ENCODE measurements at regions not wholly inside any gene's neighbourhood (a gene's known extent, or its start where the extent isn't known, plus 50 kb on each side); places are given as distances from the start of the nearest gene placed in this dataset.
"Not testable (repeated sequence)": the region's sequence is repeated elsewhere in the genome, so short reads cannot be mapped to it uniquely, and the experiment has no call there.

GRCh38 chrX:26915064-26915463 is 548.1 kb downstream of the PPP4R3C start:
- Histone ChIP-seq H3K9me3 (ENCODE audit: control insufficient read depth in 5 of 5, low read length in 5 of 5) (no peaks in the 10 kb centered on the region), H3K4me3 (ENCODE audit: low read depth in 1 of 5, low read length in 5 of 5) (no peak overlapping the region), H3K9ac (ENCODE audit: low read length in 5 of 5) (no peak overlapping the region), H3K27me3 (ENCODE audit: control insufficient read depth in 5 of 5, insufficient read depth in 4 of 5, low read length in 5 of 5) (peaks cover 0 to 6% (median 0%) of the 10 kb centered on the region in 5 donors), H3K27ac (ENCODE audit: low read depth, low read length) (no peak overlapping the region), H3K4me1 (ENCODE audit: control insufficient read depth in 5 of 5, insufficient read depth in 5 of 5, low read length in 5 of 5) (no peaks in the 10 kb centered on the region), H3K36me3 (ENCODE audit: control insufficient read depth in 5 of 5, insufficient read depth in 5 of 5, low read length in 5 of 5) (no peaks in the 10 kb centered on the region)

- Histone ChIP-seq H3K4me1 (ENCODE audit: control insufficient read depth in 5 of 5, insufficient read depth in 5 of 5, low read length in 5 of 5) (no peaks in the 10 kb centered on the region), H3K4me3 (ENCODE audit: low read depth in 1 of 5, low read length in 5 of 5) (no peak overlapping the region), H3K27me3 (ENCODE audit: control insufficient read depth in 5 of 5, insufficient read depth in 4 of 5, low read length in 5 of 5) (peaks cover 0 to 6% (median 0%) of the 10 kb centered on the region in 5 donors), H3K27ac (ENCODE audit: low read depth, low read length) (no peak overlapping the region), H3K9ac (ENCODE audit: low read length in 5 of 5) (no peak overlapping the region), H3K9me3 (ENCODE audit: control insufficient read depth in 5 of 5, low read length in 5 of 5) (no peaks in the 10 kb centered on the region), H3K36me3 (ENCODE audit: control insufficient read depth in 5 of 5, insufficient read depth in 5 of 5, low read length in 5 of 5) (no peaks in the 10 kb centered on the region)
Measured at GRCh38 chrX:26914232-26914631, 548.9 kb downstream of the PPP4R3C start.

- not testable (repeated sequence) for H3K36me3 ChIP-seq (ENCODE audit: control insufficient read depth in 5 of 5, insufficient read depth in 5 of 5, low read length in 5 of 5); H3K4me1 ChIP-seq (ENCODE audit: control insufficient read depth in 5 of 5, insufficient read depth in 5 of 5, low read length in 5 of 5); H3K27me3 ChIP-seq (ENCODE audit: control insufficient read depth in 5 of 5, insufficient read depth in 4 of 5, low read length in 5 of 5); H3K4me3 ChIP-seq (ENCODE audit: low read depth in 1 of 5, low read length in 5 of 5); H3K9me3 ChIP-seq (ENCODE audit: control insufficient read depth in 5 of 5, low read length in 5 of 5); H3K27ac ChIP-seq (ENCODE audit: low read depth, low read length); H3K9ac ChIP-seq (ENCODE audit: low read length in 5 of 5)
Measured at GRCh38 chrX:26911785-26912184, 551.4 kb downstream of the PPP4R3C start.

GRCh38 chrX:26909728-26910127 is 553.4 kb downstream of the PPP4R3C start:
- Histone ChIP-seq H3K36me3 (ENCODE audit: control insufficient read depth in 5 of 5, insufficient read depth in 5 of 5, low read length in 5 of 5) (no peaks in the 10 kb centered on the region), H3K27ac (ENCODE audit: low read depth, low read length) (no peak overlapping the region), H3K9ac (ENCODE audit: low read length in 5 of 5) (no peak overlapping the region), H3K4me1 (ENCODE audit: control insufficient read depth in 5 of 5, insufficient read depth in 5 of 5, low read length in 5 of 5) (no peaks in the 10 kb centered on the region), H3K4me3 (ENCODE audit: low read depth in 1 of 5, low read length in 5 of 5) (no peak overlapping the region), H3K9me3 (ENCODE audit: control insufficient read depth in 5 of 5, low read length in 5 of 5) (no peaks in the 10 kb centered on the region), H3K27me3 (ENCODE audit: control insufficient read depth in 5 of 5, insufficient read depth in 4 of 5, low read length in 5 of 5) (no peaks in the 10 kb centered on the region)

- H3K27me3 ChIP-seq (ENCODE audit: control insufficient read depth in 5 of 5, insufficient read depth in 4 of 5, low read length in 5 of 5): no peaks in the 10 kb centered on the region
- H3K27ac ChIP-seq (ENCODE audit: low read depth, low read length): no peak overlapping the region
- H3K9me3 ChIP-seq (ENCODE audit: control insufficient read depth in 5 of 5, low read length in 5 of 5): no peaks in the 10 kb centered on the region
- H3K36me3 ChIP-seq (ENCODE audit: control insufficient read depth in 5 of 5, insufficient read depth in 5 of 5, low read length in 5 of 5): no peaks in the 10 kb centered on the region
- H3K4me3 ChIP-seq (ENCODE audit: low read depth in 1 of 5, low read length in 5 of 5): no peak overlapping the region
- H3K4me1 ChIP-seq (ENCODE audit: control insufficient read depth in 5 of 5, insufficient read depth in 5 of 5, low read length in 5 of 5): no peaks in the 10 kb centered on the region
- H3K9ac ChIP-seq (ENCODE audit: low read length in 5 of 5): no peak overlapping the region
Measured at GRCh38 chrX:26908218-26908617, 554.9 kb downstream of the PPP4R3C start.

GRCh38 chrX:26889574-26889973 is 573.6 kb downstream of the PPP4R3C start:
- Histone ChIP-seq H3K9ac (ENCODE audit: low read length in 5 of 5) (no peak overlapping the region), H3K9me3 (ENCODE audit: control insufficient read depth in 5 of 5, low read length in 5 of 5) (peaks cover 0 to 10% (median 0%) of the 10 kb centered on the region in 5 donors), H3K36me3 (ENCODE audit: control insufficient read depth in 5 of 5, insufficient read depth in 5 of 5, low read length in 5 of 5) (no peaks in the 10 kb centered on the region), H3K4me1 (ENCODE audit: control insufficient read depth in 5 of 5, insufficient read depth in 5 of 5, low read length in 5 of 5) (no peaks in the 10 kb centered on the region), H3K4me3 (ENCODE audit: low read depth in 1 of 5, low read length in 5 of 5) (no peak overlapping the region), H3K27ac (ENCODE audit: low read depth, low read length) (no peak overlapping the region), H3K27me3 (ENCODE audit: control insufficient read depth in 5 of 5, insufficient read depth in 4 of 5, low read length in 5 of 5) (peaks cover 0 to 12% (median 4%) of the 10 kb centered on the region in 5 donors)

- Histone ChIP-seq H3K27me3 (ENCODE audit: control insufficient read depth in 5 of 5, insufficient read depth in 4 of 5, low read length in 5 of 5) (peaks cover 0 to 3% (median 0%) of the 10 kb centered on the region in 5 donors), H3K4me3 (ENCODE audit: low read depth in 1 of 5, low read length in 5 of 5) (no peak overlapping the region), H3K36me3 (ENCODE audit: control insufficient read depth in 5 of 5, insufficient read depth in 5 of 5, low read length in 5 of 5) (no peaks in the 10 kb centered on the region), H3K9ac (ENCODE audit: low read length in 5 of 5) (no peak overlapping the region), H3K27ac (ENCODE audit: low read depth, low read length) (no peak overlapping the region), H3K4me1 (ENCODE audit: control insufficient read depth in 5 of 5, insufficient read depth in 5 of 5, low read length in 5 of 5) (no peaks in the 10 kb centered on the region), H3K9me3 (ENCODE audit: control insufficient read depth in 5 of 5, low read length in 5 of 5) (no peaks in the 10 kb centered on the region)
Measured at GRCh38 chrX:26873736-26874135, 589.4 kb downstream of the PPP4R3C start.

- Histone ChIP-seq H3K27me3 (ENCODE audit: control insufficient read depth in 5 of 5, insufficient read depth in 4 of 5, low read length in 5 of 5) (peaks cover 0 to 3% (median 0%) of the 10 kb centered on the region in 5 donors), H3K36me3 (ENCODE audit: control insufficient read depth in 5 of 5, insufficient read depth in 5 of 5, low read length in 5 of 5) (no peaks in the 10 kb centered on the region), H3K9me3 (ENCODE audit: control insufficient read depth in 5 of 5, low read length in 5 of 5) (no peaks in the 10 kb centered on the region), H3K4me1 (ENCODE audit: control insufficient read depth in 5 of 5, insufficient read depth in 5 of 5, low read length in 5 of 5) (no peaks in the 10 kb centered on the region), H3K4me3 (ENCODE audit: low read depth in 1 of 5, low read length in 5 of 5) (no peak overlapping the region), H3K9ac (ENCODE audit: low read length in 5 of 5) (no peak overlapping the region), H3K27ac (ENCODE audit: low read depth, low read length) (no peak overlapping the region)
Measured at GRCh38 chrX:26871967-26872366, 591.2 kb downstream of the PPP4R3C start.

- Histone ChIP-seq H3K4me3 (ENCODE audit: low read depth in 1 of 5, low read length in 5 of 5) (no peak overlapping the region), H3K9me3 (ENCODE audit: control insufficient read depth in 5 of 5, low read length in 5 of 5) (no peaks in the 10 kb centered on the region), H3K4me1 (ENCODE audit: control insufficient read depth in 5 of 5, insufficient read depth in 5 of 5, low read length in 5 of 5) (no peaks in the 10 kb centered on the region), H3K27me3 (ENCODE audit: control insufficient read depth in 5 of 5, insufficient read depth in 4 of 5, low read length in 5 of 5) (no peaks in the 10 kb centered on the region), H3K9ac (ENCODE audit: low read length in 5 of 5) (no peak overlapping the region), H3K27ac (ENCODE audit: low read depth, low read length) (no peak overlapping the region), H3K36me3 (ENCODE audit: control insufficient read depth in 5 of 5, insufficient read depth in 5 of 5, low read length in 5 of 5) (no peaks in the 10 kb centered on the region)
Measured at GRCh38 chrX:26851981-26852380, 611.2 kb downstream of the PPP4R3C start.

- no peaks in the 10 kb centered on the region for H3K9me3 ChIP-seq (ENCODE audit: control insufficient read depth in 5 of 5, low read length in 5 of 5)
- H3K4me3 ChIP-seq (ENCODE audit: low read depth in 1 of 5, low read length in 5 of 5): no peak overlapping the region
- no peaks in the 10 kb centered on the region for H3K4me1 ChIP-seq (ENCODE audit: control insufficient read depth in 5 of 5, insufficient read depth in 5 of 5, low read length in 5 of 5)
- H3K27ac ChIP-seq (ENCODE audit: low read depth, low read length): no peak overlapping the region
- no peaks in the 10 kb centered on the region for H3K36me3 ChIP-seq (ENCODE audit: control insufficient read depth in 5 of 5, insufficient read depth in 5 of 5, low read length in 5 of 5)
- peaks cover 0 to 6% (median 0%) of the 10 kb centered on the region in 5 donors for H3K27me3 ChIP-seq (ENCODE audit: control insufficient read depth in 5 of 5, insufficient read depth in 4 of 5, low read length in 5 of 5)
- H3K9ac ChIP-seq (ENCODE audit: low read length in 5 of 5): no peak overlapping the region
Measured at GRCh38 chrX:26848511-26848910, 614.6 kb downstream of the PPP4R3C start.

GRCh38 chrX:26845056-26845455 is 618.1 kb downstream of the PPP4R3C start:
- peaks cover 0 to 2% (median 0%) of the 10 kb centered on the region in 5 donors for H3K9me3 ChIP-seq (ENCODE audit: control insufficient read depth in 5 of 5, low read length in 5 of 5)
- H3K36me3 ChIP-seq (ENCODE audit: control insufficient read depth in 5 of 5, insufficient read depth in 5 of 5, low read length in 5 of 5): no peaks in the 10 kb centered on the region
- no peaks in the 10 kb centered on the region for H3K4me1 ChIP-seq (ENCODE audit: control insufficient read depth in 5 of 5, insufficient read depth in 5 of 5, low read length in 5 of 5)
- H3K4me3 ChIP-seq (ENCODE audit: low read depth in 1 of 5, low read length in 5 of 5): no peak overlapping the region
- H3K27me3 ChIP-seq (ENCODE audit: control insufficient read depth in 5 of 5, insufficient read depth in 4 of 5, low read length in 5 of 5): peaks cover 0 to 6% (median 0%) of the 10 kb centered on the region in 5 donors
- H3K9ac ChIP-seq (ENCODE audit: low read length in 5 of 5): no peak overlapping the region
- no peak overlapping the region for H3K27ac ChIP-seq (ENCODE audit: low read depth, low read length)
